Liver (tissue), 8 donors: ENCODE measurements at regions not wholly inside any gene's neighbourhood (a gene's known extent, or its start where the extent isn't known, plus 50 kb on each side); places are given as distances from the start of the nearest gene placed in this dataset.

ENCODE experiments used
- DNase-seq: peaks from one replicate; pipeline ENCODE4 v3.0.0-alpha.2; 2017; ENCODE audit warnings: low spot score
- H3K27ac ChIP-seq, 2 donors: one replicate each; pipeline ENCODE4 v1.7.0; 2013; ENCODE audit warnings: inconsistent platforms in 2 of 2, low read length in 2 of 2, control low read depth in 1 of 2, low read depth in 1 of 2, mild to moderate bottlenecking in 1 of 2
- H3K27me3 ChIP-seq, 4 donors: one replicate each; pipeline versions ENCODE4 v1.6.1 to v1.7.0; 2013; ENCODE audit warnings: low read length in 3 of 4, inconsistent platforms in 1 of 4, mild to moderate bottlenecking in 1 of 4, moderate library complexity in 1 of 4; ENCODE audit not compliant: control insufficient read depth in 4 of 4, insufficient read depth in 4 of 4
- H3K36me3 ChIP-seq, 4 donors: one replicate each; pipeline versions ENCODE4 v1.6.1 to v1.7.0; 2013; ENCODE audit warnings: low read length in 3 of 4, mild to moderate bottlenecking in 3 of 4, low read depth in 1 of 4, moderate library complexity in 1 of 4; ENCODE audit not compliant: control insufficient read depth in 4 of 4, insufficient read depth in 3 of 4
- H3K4me1 ChIP-seq, 4 donors: one replicate each; pipeline versions ENCODE4 v1.6.1 to v1.7.0; 2013; ENCODE audit warnings: low read length in 3 of 4, mild to moderate bottlenecking in 3 of 4, moderate library complexity in 1 of 4; ENCODE audit not compliant: control insufficient read depth in 4 of 4, insufficient read depth in 4 of 4
- H3K4me3 ChIP-seq, 3 donors: one replicate each; pipeline versions ENCODE4 v1.6.1 to v1.7.0; 2013; ENCODE audit warnings: low read length in 3 of 3, control low read depth in 1 of 3, low read depth in 1 of 3, mild to moderate bottlenecking in 1 of 3
- H3K9ac ChIP-seq, 2 donors: one replicate each; pipeline ENCODE4 v1.7.0; 2013; ENCODE audit warnings: low read length in 2 of 2, mild to moderate bottlenecking in 2 of 2, moderate library complexity in 2 of 2, control low read depth in 1 of 2, low read depth in 1 of 2
- H3K9me3 ChIP-seq, 4 donors: one replicate each; pipeline versions ENCODE4 v1.6.1 to v1.7.0; 2013; ENCODE audit warnings: low read length in 3 of 4; ENCODE audit not compliant: control insufficient read depth in 4 of 4
- EGR1 ChIP-seq, 2 donors: IDR thresholded peaks; 2 replicates each; pipeline ENCODE4 v1.6.1; 2016 to 2018; ENCODE audit warnings: antibody characterized with exemption in 2 of 2, low read depth in 2 of 2
- FOXA1 ChIP-seq: IDR thresholded peaks from 2 replicates; pipeline ENCODE4 v1.6.1; 2016; ENCODE audit warnings: antibody characterized with exemption
- FOXA2 ChIP-seq: IDR thresholded peaks from 2 replicates; pipeline ENCODE4 v1.6.1; 2016; ENCODE audit warnings: antibody characterized with exemption
- GABPA ChIP-seq, 2 donors: IDR thresholded peaks in 1 of 2; conservative IDR thresholded peaks in 1 of 2; 2 replicates each; pipeline ENCODE4 v1.6.1; 2016; ENCODE audit warnings: antibody characterized with exemption in 2 of 2, mild to moderate bottlenecking in 1 of 2, moderate library complexity in 1 of 2
- HNF4A ChIP-seq, 2 donors: conservative IDR thresholded peaks; 2 replicates each; pipeline ENCODE4 v1.6.1; 2016; ENCODE audit warnings: antibody characterized with exemption in 2 of 2, mild to moderate bottlenecking in 2 of 2
- HNF4G ChIP-seq: IDR thresholded peaks from 2 replicates; pipeline ENCODE4 v1.6.1; 2016; ENCODE audit warnings: antibody characterized with exemption
- JUND ChIP-seq, 2 donors: IDR thresholded peaks; 2 replicates each; pipeline ENCODE4 v1.6.1; 2016; ENCODE audit warnings: antibody characterized with exemption in 2 of 2
- NR2F2 ChIP-seq: IDR thresholded peaks from 2 replicates; pipeline ENCODE4 v1.6.1; 2016; ENCODE audit warnings: antibody characterized with exemption
- RAD21 ChIP-seq, 2 donors: IDR thresholded peaks; 2 replicates each; pipeline ENCODE4 v1.6.1; 2016; ENCODE audit warnings: antibody characterized with exemption in 2 of 2, mild to moderate bottlenecking in 2 of 2
- RXRA ChIP-seq, 2 donors: IDR thresholded peaks; 2 replicates each; pipeline ENCODE4 v1.6.1; 2017 to 2018; ENCODE audit warnings: antibody characterized with exemption in 2 of 2, mild to moderate bottlenecking in 1 of 2
- TAF1 ChIP-seq: conservative IDR thresholded peaks from 2 replicates; pipeline ENCODE4 v1.6.1; 2016; ENCODE audit warnings: antibody characterized with exemption, mild to moderate bottlenecking
- YY1 ChIP-seq: IDR thresholded peaks from 2 replicates; pipeline ENCODE4 v1.6.1; 2016; ENCODE audit warnings: antibody characterized with exemption, mild to moderate bottlenecking
- WGBS: extraction: QIAGEN DNeasy Blood & Tissue Kit; methylation state at CpG from one replicate; pipeline ENCODE4 v1.1.7; 2013; 5-methylcytosine and 5-hydroxymethylcytosine counted together
- TF ChIP-seq, protein P1 (sequence below): IDR thresholded peaks from 2 replicates; pipeline ENCODE4 v1.6.1; 2016; ENCODE audit warnings: antibody characterized with exemption
- TF ChIP-seq, protein P2 (sequence below): fragments of 150-350 bp; IDR thresholded peaks from 2 replicates; pipeline ENCODE4 v1.5.1; 2017; ENCODE audit warnings: improper control_type of control experiment, low read depth, low read length; ENCODE audit not compliant: missing input control
- TF ChIP-seq, protein P3 (sequence below): IDR thresholded peaks from 2 replicates; pipeline ENCODE4 v1.6.1; 2016; ENCODE audit warnings: antibody characterized with exemption
- donor health status: healthy.
- donor health status: healthy.
- donor health status: healthy.
- donor health status: healthy.
- donor health status: healthy.

DNA sequence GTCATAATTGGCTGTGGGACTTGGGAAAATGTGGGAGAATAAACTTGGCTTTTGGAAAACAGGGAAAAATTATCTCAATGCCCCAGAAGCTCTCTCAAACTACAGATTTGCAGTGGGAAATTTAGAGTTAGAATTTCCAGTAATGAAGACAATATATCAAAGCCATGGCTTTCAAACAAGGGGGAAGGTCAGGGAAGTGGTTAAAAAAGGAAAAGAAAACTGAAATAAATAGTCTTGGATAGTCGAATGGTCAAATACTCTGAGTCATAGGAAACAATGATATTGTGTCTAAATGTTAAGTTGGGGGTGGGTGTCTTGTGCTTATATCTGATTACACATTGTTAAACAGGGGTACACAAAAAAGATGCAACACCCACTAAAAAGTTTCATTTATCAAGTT, 272.4 kb upstream of the COL8A1 start:
- 25% methylated on average over 1 of the region's 1 CpG for WGBS
- no peak for DNase-seq
- no peaks in the 10 kb centered on the region for H3K4me1 ChIP-seq
- H3K9me3 ChIP-seq: no peaks in the 10 kb centered on the region
- no peak overlapping the region for H3K9ac ChIP-seq
- H3K36me3 ChIP-seq: no peaks in the 10 kb centered on the region
- TF ChIP-seq JUND (IDR thresholded peaks at IDR 0.05) (no peak), EGR1 (IDR thresholded peaks at IDR 0.05; ENCODE audit: low read depth in 2 of 2) (no peak), GABPA (IDR thresholded peaks at IDR 0.05 in 1 of 2, conservative IDR thresholded peaks at IDR 0.05 in 1 of 2) (no peak), HNF4G (no peak), TAF1 (no peak), RXRA (IDR thresholded peaks at IDR 0.05) (no peak), RAD21 (IDR thresholded peaks at IDR 0.05) (no peak)
- TF ChIP-seq, protein P1, sequence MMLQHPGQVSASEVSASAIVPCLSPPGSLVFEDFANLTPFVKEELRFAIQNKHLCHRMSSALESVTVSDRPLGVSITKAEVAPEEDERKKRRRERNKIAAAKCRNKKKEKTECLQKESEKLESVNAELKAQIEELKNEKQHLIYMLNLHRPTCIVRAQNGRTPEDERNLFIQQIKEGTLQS: no peak
- TF ChIP-seq, protein P2, sequence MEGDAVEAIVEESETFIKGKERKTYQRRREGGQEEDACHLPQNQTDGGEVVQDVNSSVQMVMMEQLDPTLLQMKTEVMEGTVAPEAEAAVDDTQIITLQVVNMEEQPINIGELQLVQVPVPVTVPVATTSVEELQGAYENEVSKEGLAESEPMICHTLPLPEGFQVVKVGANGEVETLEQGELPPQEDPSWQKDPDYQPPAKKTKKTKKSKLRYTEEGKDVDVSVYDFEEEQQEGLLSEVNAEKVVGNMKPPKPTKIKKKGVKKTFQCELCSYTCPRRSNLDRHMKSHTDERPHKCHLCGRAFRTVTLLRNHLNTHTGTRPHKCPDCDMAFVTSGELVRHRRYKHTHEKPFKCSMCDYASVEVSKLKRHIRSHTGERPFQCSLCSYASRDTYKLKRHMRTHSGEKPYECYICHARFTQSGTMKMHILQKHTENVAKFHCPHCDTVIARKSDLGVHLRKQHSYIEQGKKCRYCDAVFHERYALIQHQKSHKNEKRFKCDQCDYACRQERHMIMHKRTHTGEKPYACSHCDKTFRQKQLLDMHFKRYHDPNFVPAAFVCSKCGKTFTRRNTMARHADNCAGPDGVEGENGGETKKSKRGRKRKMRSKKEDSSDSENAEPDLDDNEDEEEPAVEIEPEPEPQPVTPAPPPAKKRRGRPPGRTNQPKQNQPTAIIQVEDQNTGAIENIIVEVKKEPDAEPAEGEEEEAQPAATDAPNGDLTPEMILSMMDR: no peak
- TF ChIP-seq, protein P3, sequence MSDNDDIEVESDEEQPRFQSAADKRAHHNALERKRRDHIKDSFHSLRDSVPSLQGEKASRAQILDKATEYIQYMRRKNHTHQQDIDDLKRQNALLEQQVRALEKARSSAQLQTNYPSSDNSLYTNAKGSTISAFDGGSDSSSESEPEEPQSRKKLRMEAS: no peak
- H3K4me3 ChIP-seq: no peak overlapping the region
- H3K27me3 ChIP-seq: no peaks in the 10 kb centered on the region
- no peak overlapping the region for H3K27ac ChIP-seq

DNA sequence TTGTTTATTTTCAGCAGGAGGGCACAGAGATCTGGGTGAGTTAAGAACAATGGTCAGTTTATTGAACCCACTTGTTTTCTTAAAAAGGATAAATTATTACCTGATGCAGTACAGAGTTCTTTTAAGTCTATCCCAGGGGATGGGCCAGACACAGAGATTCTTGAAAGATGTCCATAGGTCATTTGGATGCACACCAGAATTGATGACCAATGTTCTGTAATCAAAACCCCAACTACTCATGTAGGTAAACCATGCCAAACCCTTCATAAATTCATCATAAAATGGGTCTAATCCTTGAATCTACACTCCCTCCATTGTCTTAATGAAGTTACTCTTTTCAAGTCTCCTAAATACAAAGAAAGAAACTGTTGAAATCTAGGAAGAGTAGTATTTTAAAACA, 273.0 kb upstream of the COL8A1 start:
- Histone ChIP-seq H3K9me3 (no peaks in the 10 kb centered on the region), H3K36me3 (no peaks in the 10 kb centered on the region), H3K4me1 (no peaks in the 10 kb centered on the region), H3K9ac (no peak overlapping the region), H3K4me3 (no peak overlapping the region), H3K27ac (no peak overlapping the region), H3K27me3 (no peaks in the 10 kb centered on the region)
- DNase-seq: no peak
- TF ChIP-seq YY1 (no peak), FOXA2 (no peak), FOXA1 (no peak), HNF4A (conservative IDR thresholded peaks at IDR 0.05) (no peak), GABPA (IDR thresholded peaks at IDR 0.05 in 1 of 2, conservative IDR thresholded peaks at IDR 0.05 in 1 of 2) (no peak), RXRA (IDR thresholded peaks at IDR 0.05) (no peak), JUND (IDR thresholded peaks at IDR 0.05) (no peak), NR2F2 (no peak)
- TF ChIP-seq, protein P2: no peak
- TF ChIP-seq, protein P1: no peak
- TF ChIP-seq, protein P3: no peak
